ENCODE measurements at regions not wholly inside any gene's neighbourhood (a gene's known extent, or its start where the extent isn't known, plus 50 kb on each side); places are given as distances from the start of the nearest gene placed in this dataset.

GRCh38 chr2:200244111-200244510 is 62.4 kb upstream of the SPATS2L start:
- peaks cover 0 to 4% (median 0%) of the 10 kb centered on the region in 4 experiments for H3K27me3 ChIP-seq (replicated peaks in 1 of 4; ENCODE audit: control extremely low read depth in 1 of 4, control insufficient read depth in 3 of 4, insufficient read depth in 4 of 4, low read length in 3 of 4)
- H3K27ac ChIP-seq (ENCODE audit: low read length in 2 of 2) = no peak overlapping the region
- WGBS (ENCODE audit: insufficient coverage) = no CpG with 5 or more reads among the region's 1 CpG
- no peaks in the 10 kb centered on the region for H3K79me2 ChIP-seq (ENCODE audit: control insufficient read depth, insufficient read depth, low read length)
- H3K4me3 ChIP-seq (ENCODE audit: control extremely low read depth in 1 of 5, extremely low read depth in 1 of 5, insufficient read depth in 1 of 5, low read depth in 2 of 5, low read length in 4 of 5) = no peak overlapping the region
- no peak overlapping the region for H3K27ac Mint-ChIP-seq
- intact Hi-C loops (cut with micrococcal nuclease) = no loop called here
- no peaks in the 10 kb centered on the region for H3K4me1 Mint-ChIP-seq
- no peaks in the 10 kb centered on the region for H3K4me1 ChIP-seq (ENCODE audit: control insufficient read depth in 2 of 2, insufficient read depth in 2 of 2, low read length in 2 of 2)
- ATAC-seq (ENCODE audit: low read depth) (no peak), DNase-seq (no peak)
- POLR2A ChIA-PET = no interaction called here
- H3K4me2 ChIP-seq (replicated peaks; ENCODE audit: low read depth, low read length, poor library complexity, severe bottlenecking) = no peak overlapping the region
- no peak overlapping the region for H2AFZ ChIP-seq (ENCODE audit: insufficient read depth, low read depth, low read length, poor library complexity, severe bottlenecking)
- H3K27me3 Mint-ChIP-seq = peaks cover 9% of the 10 kb centered on the region
- TF ChIP-seq EZH2 (IDR thresholded peaks at IDR 0.05; ENCODE audit: borderline replicate concordance, insufficient read depth, low read depth, low read length, poor library complexity, severe bottlenecking) = no peak
- no peak for TF ChIP-seq CTCF (IDR thresholded peaks at IDR 0.05)
- H3K9me3 Mint-ChIP-seq (ENCODE audit: insufficient read depth) = no peaks in the 10 kb centered on the region
- no peaks in the 10 kb centered on the region for H3K36me3 ChIP-seq (replicated peaks in 1 of 2; ENCODE audit: control extremely low read depth in 1 of 2, control insufficient read depth in 1 of 2, extremely low read depth in 1 of 2, insufficient read depth in 2 of 2, low read length in 1 of 2)
- no peak overlapping the region for H3K9ac ChIP-seq (ENCODE audit: low read length)
- CTCF ChIA-PET = no interaction called here
- H4K20me1 ChIP-seq (ENCODE audit: control insufficient read depth, insufficient read depth, low read length, poor library complexity, severe bottlenecking) = no peaks in the 10 kb centered on the region
- H3K4me3 Mint-ChIP-seq = no peak overlapping the region
- no peaks in the 10 kb centered on the region for H3K9me3 ChIP-seq (ENCODE audit: control extremely low read depth in 1 of 3, control insufficient read depth in 2 of 3, insufficient read depth in 1 of 3, low read length in 2 of 3)

GRCh38 chr2:200247494-200247893 is 59.0 kb upstream of the SPATS2L start:
- Mint-ChIP-seq H3K9me3 (ENCODE audit: insufficient read depth) (no peaks in the 10 kb centered on the region), H3K27me3 (no peaks in the 10 kb centered on the region), H3K27ac (no peak overlapping the region), H3K4me3 (no peak overlapping the region), H3K4me1 (no peaks in the 10 kb centered on the region)
- ATAC-seq (ENCODE audit: low read depth) = no peak
- ChIA-PET CTCF (no interaction called here), POLR2A (no interaction called here)
- no peaks in the 10 kb centered on the region for H3K9me3 ChIP-seq (ENCODE audit: control extremely low read depth in 1 of 3, control insufficient read depth in 2 of 3, insufficient read depth in 1 of 3, low read length in 2 of 3)
- no peaks in the 10 kb centered on the region for H3K36me3 ChIP-seq (replicated peaks in 1 of 2; ENCODE audit: control extremely low read depth in 1 of 2, control insufficient read depth in 1 of 2, extremely low read depth in 1 of 2, insufficient read depth in 2 of 2, low read length in 1 of 2)
- H4K20me1 ChIP-seq (ENCODE audit: control insufficient read depth, insufficient read depth, low read length, poor library complexity, severe bottlenecking) = no peaks in the 10 kb centered on the region
- no peak for DNase-seq
- intact Hi-C loops (cut with micrococcal nuclease) = no loop called here
- H3K4me1 ChIP-seq (ENCODE audit: control insufficient read depth in 2 of 2, insufficient read depth in 2 of 2, low read length in 2 of 2) = no peaks in the 10 kb centered on the region
- H3K4me3 ChIP-seq (ENCODE audit: control extremely low read depth in 1 of 5, extremely low read depth in 1 of 5, insufficient read depth in 1 of 5, low read depth in 2 of 5, low read length in 4 of 5) = no peak overlapping the region
- TF ChIP-seq CTCF (IDR thresholded peaks at IDR 0.05) (no peak), EZH2 (IDR thresholded peaks at IDR 0.05; ENCODE audit: borderline replicate concordance, insufficient read depth, low read depth, low read length, poor library complexity, severe bottlenecking) (no peak)
- no peak overlapping the region for H2AFZ ChIP-seq (ENCODE audit: insufficient read depth, low read depth, low read length, poor library complexity, severe bottlenecking)
- peaks cover 0 to 4% (median under 1%) of the 10 kb centered on the region in 4 experiments for H3K27me3 ChIP-seq (replicated peaks in 1 of 4; ENCODE audit: control extremely low read depth in 1 of 4, control insufficient read depth in 3 of 4, insufficient read depth in 4 of 4, low read length in 3 of 4)
- no peaks in the 10 kb centered on the region for H3K79me2 ChIP-seq (ENCODE audit: control insufficient read depth, insufficient read depth, low read length)
- no peak overlapping the region for H3K9ac ChIP-seq (ENCODE audit: low read length)
- no peak overlapping the region for H3K4me2 ChIP-seq (replicated peaks; ENCODE audit: low read depth, low read length, poor library complexity, severe bottlenecking)
- no peak overlapping the region for H3K27ac ChIP-seq (ENCODE audit: low read length in 2 of 2)
- 100% methylated on average over 1 of the region's 2 CpGs for WGBS (ENCODE audit: insufficient coverage)

Data from B cell (primary cell).